Left ventricle myocardium inferior (tissue), 1 donor: ENCODE measurements at regions not wholly inside any gene's neighbourhood (a gene's known extent, or its start where the extent isn't known, plus 50 kb on each side); places are given as distances from the start of the nearest gene placed in this dataset.

ENCODE experiments used
- DNase-seq: peaks from one replicate; pipeline ENCODE4 v3.0.0-alpha.2; 2020
- H3K27ac ChIP-seq: fragments of 200-600 bp; replicated peaks from 2 replicates; pipeline ENCODE4 v1.8.0; 2021
- H3K27me3 ChIP-seq: fragments of 200-600 bp; 2 replicates; pipeline ENCODE4 v1.8.0; 2021; ENCODE audit warnings: low read depth
- H3K36me3 ChIP-seq: fragments of 200-600 bp; 2 replicates; pipeline ENCODE4 v1.8.0; 2021
- H3K4me1 ChIP-seq: fragments of 200-600 bp; 2 replicates; pipeline ENCODE4 v1.8.0; 2021
- H3K4me3 ChIP-seq: fragments of 200-600 bp; 2 replicates; pipeline ENCODE4 v1.8.0; 2021; ENCODE audit warnings: mild to moderate bottlenecking, moderate library complexity
- H3K9me3 ChIP-seq: fragments of 200-600 bp; replicated peaks from 2 replicates; pipeline ENCODE4 v1.8.0; 2021
- CTCF ChIP-seq: fragments of 200-600 bp; IDR thresholded peaks from 2 replicates; pipeline ENCODE4 v1.8.0; 2021; ENCODE audit warnings: antibody characterized with exemption, mild to moderate bottlenecking, borderline replicate concordance
- intact Hi-C: fragments of 100-400 bp; cut with micrococcal nuclease; formaldehyde crosslinking; loops from one replicate; pipeline ENCODE4 v1.11.0; 2022
- donor health status: DM: no; HTN: yes; CAD: no; lungs with severe emphysema.

GRCh38 chr17:74083321-74083720, 120.2 kb upstream of the RPL38 start:
- intact Hi-C loops, result no loop called here
- Histone ChIP-seq H3K4me1 (no peaks in the 10 kb centered on the region), H3K36me3 (no peaks in the 10 kb centered on the region), H3K27me3 (peaks cover 99% of the 10 kb centered on the region), H3K27ac (no peak overlapping the region), H3K4me3 (no peak overlapping the region), H3K9me3 (peaks cover 7% of the 10 kb centered on the region)
- DNase-seq, result no peak
- no peak for TF ChIP-seq CTCF

GRCh38 chr17:74085434-74085833, 118.0 kb upstream of the RPL38 start:
- intact Hi-C loops, result no loop called here
- Histone ChIP-seq H3K36me3 (no peaks in the 10 kb centered on the region), H3K9me3 (peaks cover 11% of the 10 kb centered on the region), H3K4me3 (no peak overlapping the region), H3K27me3 (peaks cover 99% of the 10 kb centered on the region), H3K27ac (no peak overlapping the region), H3K4me1 (no peaks in the 10 kb centered on the region)
- no peak for TF ChIP-seq CTCF
- DNase-seq, result no peak

- Histone ChIP-seq H3K4me3 (no peak overlapping the region), H3K4me1 (no peaks in the 10 kb centered on the region), H3K27me3 (peaks cover 99% of the 10 kb centered on the region), H3K27ac (no peak overlapping the region), H3K36me3 (no peaks in the 10 kb centered on the region), H3K9me3 (peaks cover 26% of the 10 kb centered on the region)
- no peak for TF ChIP-seq CTCF
- no peak for DNase-seq
- intact Hi-C loops, result no loop called here
These were observed 116.4 kb upstream of the RPL38 start for GRCh38 chr17:74087002-74087585.

GRCh38 chr17:74088285-74088933, 115.1 kb upstream of the RPL38 start:
- no peak overlapping the region for H3K27ac ChIP-seq
- H3K9me3 ChIP-seq, result peaks cover 36% of the 10 kb centered on the region
- peaks cover 98% of the 10 kb centered on the region for H3K27me3 ChIP-seq
- no peak for TF ChIP-seq CTCF
- no peaks in the 10 kb centered on the region for H3K36me3 ChIP-seq
- no peaks in the 10 kb centered on the region for H3K4me1 ChIP-seq
- intact Hi-C loops, result no loop called here
- no peak overlapping the region for H3K4me3 ChIP-seq
- no peak for DNase-seq

- no peaks in the 10 kb centered on the region for H3K4me1 ChIP-seq
- peaks cover 97% of the 10 kb centered on the region for H3K27me3 ChIP-seq
- H3K27ac ChIP-seq, result no peak overlapping the region
- DNase-seq, result no peak
- no peak for TF ChIP-seq CTCF
- intact Hi-C loops, result no loop called here
- H3K9me3 ChIP-seq, result peaks cover 41% of the 10 kb centered on the region
- H3K4me3 ChIP-seq, result no peak overlapping the region
- no peaks in the 10 kb centered on the region for H3K36me3 ChIP-seq
These were observed 114.5 kb upstream of the RPL38 start for GRCh38 chr17:74088934-74089329.
